Astrocyte of the cerebellum (primary cell): ENCODE measurements at regions not wholly inside any gene's neighbourhood (a gene's known extent, or its start where the extent isn't known, plus 50 kb on each side); places are given as distances from the start of the nearest gene placed in this dataset.

Experiments
- DNase-seq: peaks from one replicate; pipeline ENCODE4 v3.0.0-alpha.2; 2011; ENCODE audit warnings: low read depth
- H3K4me3 ChIP-seq: 2 replicates; pipeline ENCODE4 v1.5.1; 2011; ENCODE audit warnings: mild to moderate bottlenecking, low read depth, low read length, moderate library complexity
- in situ Hi-C: cut with HindIII; loops from 2 replicates; pipeline ENCODE4 v1.10.0; 2017; ENCODE audit warnings: low sequenced_read_pairs
- TF ChIP-seq, protein P1 (sequence below): IDR thresholded peaks from 2 replicates; pipeline ENCODE4 v1.5.1; 2012; ENCODE audit warnings: low read length, low read depth, moderate library complexity, mild to moderate bottlenecking; ENCODE audit errors: missing control alignments

DNA sequence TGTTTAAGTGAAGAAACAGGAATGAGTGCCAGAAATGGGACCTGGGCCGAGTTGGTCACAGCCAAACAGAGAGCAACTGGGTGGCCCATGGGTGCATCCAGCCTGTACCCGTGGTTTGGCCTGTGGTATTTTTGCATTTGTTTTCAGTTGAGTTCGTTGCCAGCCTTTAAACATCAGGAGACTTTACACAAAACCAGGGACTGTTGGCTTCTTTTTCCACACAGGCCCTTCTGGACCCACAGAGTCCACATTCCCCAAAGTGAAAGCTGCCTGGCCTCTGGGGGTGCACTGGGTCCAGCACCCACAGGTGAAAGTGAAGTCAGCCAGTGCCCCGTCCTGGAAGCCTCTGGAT, 54.1 kb upstream of the TNS3 start:
- DNase-seq, result no peak
- TF ChIP-seq, protein P1, sequence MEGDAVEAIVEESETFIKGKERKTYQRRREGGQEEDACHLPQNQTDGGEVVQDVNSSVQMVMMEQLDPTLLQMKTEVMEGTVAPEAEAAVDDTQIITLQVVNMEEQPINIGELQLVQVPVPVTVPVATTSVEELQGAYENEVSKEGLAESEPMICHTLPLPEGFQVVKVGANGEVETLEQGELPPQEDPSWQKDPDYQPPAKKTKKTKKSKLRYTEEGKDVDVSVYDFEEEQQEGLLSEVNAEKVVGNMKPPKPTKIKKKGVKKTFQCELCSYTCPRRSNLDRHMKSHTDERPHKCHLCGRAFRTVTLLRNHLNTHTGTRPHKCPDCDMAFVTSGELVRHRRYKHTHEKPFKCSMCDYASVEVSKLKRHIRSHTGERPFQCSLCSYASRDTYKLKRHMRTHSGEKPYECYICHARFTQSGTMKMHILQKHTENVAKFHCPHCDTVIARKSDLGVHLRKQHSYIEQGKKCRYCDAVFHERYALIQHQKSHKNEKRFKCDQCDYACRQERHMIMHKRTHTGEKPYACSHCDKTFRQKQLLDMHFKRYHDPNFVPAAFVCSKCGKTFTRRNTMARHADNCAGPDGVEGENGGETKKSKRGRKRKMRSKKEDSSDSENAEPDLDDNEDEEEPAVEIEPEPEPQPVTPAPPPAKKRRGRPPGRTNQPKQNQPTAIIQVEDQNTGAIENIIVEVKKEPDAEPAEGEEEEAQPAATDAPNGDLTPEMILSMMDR, result no peak
- H3K4me3 ChIP-seq, result no peak overlapping the region
- in situ Hi-C loops, result no loop called here

DNA sequence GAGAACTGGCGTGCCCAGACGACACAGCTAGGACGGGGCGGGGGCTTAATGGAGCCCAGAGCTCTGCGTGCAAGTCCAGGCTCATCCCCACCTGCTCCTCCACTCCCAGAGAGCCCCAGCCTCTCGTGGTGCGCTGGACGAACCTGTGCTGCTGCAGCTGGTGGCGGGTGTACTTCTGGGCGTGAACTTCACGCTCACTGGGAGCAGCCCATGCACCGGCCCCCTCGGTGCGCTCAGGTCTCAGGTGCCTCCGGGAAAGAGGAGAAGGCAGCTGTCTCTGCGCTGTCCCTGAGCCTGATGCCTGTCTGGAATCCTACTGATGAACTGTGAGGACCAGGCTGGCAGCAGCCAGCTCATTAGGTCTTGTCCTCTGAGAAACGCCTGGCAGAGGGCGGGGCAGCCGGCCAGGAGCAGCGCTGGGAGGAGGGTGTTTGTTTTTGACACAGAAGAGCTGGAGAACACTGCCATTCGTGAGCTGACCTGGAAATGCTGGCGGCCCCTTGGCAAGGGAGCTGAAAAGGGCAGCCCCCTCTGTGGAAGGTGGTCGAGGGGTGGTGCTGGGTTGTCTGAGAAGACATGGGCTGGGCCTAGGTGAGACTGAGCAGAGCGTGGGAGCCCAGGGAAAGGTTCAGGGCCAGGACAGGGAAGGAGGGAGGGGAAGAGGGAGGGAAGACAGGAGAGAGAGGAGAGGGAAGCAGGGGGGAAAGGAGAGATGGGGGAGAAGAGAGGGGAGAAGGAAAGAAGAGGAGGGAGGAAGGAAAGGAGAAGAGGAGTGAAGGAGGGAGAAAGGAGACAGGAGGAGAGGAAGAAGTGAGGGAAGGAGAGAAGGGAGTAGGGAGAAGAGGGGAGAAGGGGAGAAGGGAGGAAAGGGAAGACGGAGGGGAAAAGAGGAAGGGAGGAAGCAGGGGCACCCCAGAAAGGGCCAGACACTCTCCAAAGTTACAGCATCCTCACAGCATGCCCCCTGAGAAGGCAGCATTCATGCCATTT, 53.5 kb upstream of the TNS3 start:
- in situ Hi-C loops, result no loop called here
- no peak for DNase-seq
- TF ChIP-seq, protein P1, result no peak
- no peak overlapping the region for H3K4me3 ChIP-seq

DNA sequence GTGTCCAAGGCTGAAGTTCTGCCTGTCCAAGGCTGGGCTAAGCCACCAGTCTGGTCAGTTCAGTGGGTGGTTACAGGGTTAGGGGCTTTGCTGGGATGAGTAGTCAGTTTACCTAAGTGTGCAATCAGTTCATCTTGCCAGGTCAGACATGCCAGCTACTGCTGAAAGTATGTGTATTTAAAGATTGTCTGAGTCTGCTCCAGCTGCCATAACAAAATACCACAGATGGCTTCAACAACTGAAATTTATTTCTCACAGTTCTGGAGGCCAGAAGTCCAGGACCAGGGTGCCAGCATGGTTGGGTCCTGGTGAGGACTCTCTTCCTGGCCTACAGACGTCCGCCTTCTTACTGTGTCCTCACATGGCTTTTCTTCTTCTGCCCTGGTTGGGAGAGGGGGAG, 52.4 kb upstream of the TNS3 start:
- DNase-seq, result no peak
- in situ Hi-C loops, result no loop called here
- TF ChIP-seq, protein P1, result no peak
- H3K4me3 ChIP-seq, result no peak overlapping the region

DNA sequence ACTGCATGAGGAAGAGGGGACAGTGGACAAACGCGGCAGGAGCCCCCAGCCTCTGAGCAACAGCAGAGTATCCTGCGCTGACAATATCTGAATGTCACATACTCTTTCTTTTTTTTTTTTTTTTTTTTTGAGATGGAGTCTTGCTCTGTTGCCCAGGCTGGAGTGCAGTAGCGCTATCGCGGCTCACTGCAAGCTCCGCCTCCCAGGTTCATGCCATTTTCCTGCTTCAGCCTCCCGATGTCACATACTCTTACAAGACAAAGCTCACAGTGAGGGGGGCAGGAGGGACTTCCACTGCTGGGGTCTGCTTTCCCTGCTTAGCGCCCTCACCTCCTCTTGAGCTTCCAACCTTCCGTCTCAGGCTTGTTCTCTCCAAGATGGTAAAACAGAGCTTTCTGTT, 51.2 kb upstream of the TNS3 start:
- in situ Hi-C loops, result no loop called here

More for the DNA sequence above, 51.2 kb upstream of the TNS3 start:
- TF ChIP-seq, protein P1, result no peak
- DNase-seq, result no peak
- no peak overlapping the region for H3K4me3 ChIP-seq
